ENCODE measurements at regions not wholly inside any gene's neighbourhood (a gene's known extent, or its start where the extent isn't known, plus 50 kb on each side); places are given as distances from the start of the nearest gene placed in this dataset.

DNA sequence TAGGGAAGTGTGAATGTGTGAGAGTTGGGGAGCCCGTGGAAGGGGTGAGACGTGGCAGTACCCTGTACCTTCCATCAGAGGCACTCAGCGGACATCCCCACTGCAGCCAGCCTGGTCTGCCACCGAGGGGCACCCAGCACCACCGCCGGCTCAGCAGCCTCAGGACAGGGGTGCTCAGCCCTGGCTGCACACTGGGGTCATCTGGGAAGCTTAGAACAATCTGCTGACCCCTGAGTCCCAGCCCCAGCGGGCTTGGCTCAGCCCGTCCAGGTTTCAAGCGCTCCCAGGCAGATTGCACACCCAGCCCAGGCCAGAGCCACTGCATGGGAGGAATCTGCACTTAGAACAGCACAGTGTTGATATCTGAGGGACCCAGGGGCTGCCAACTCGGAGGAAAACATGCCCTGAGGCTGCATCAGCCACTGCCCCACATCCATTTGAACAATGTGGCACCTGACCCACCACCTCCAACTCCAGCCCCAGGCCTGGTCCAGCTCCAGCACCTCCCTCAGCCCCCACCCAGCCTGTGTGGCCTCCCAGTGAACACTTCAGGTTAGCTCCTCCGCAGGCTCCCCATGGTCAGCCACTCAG is 147.1 kb upstream of the OTOS start:
- intact Hi-C loops (cut with micrococcal nuclease), result no loop called here
- Mint-ChIP-seq H3K4me3 (ENCODE audit: unreplicated experiment) (no peak overlapping the region), H3K36me3 (ENCODE audit: insufficient read depth, unreplicated experiment) (no peaks in the 10 kb centered on the region), H3K9me3 (ENCODE audit: unreplicated experiment) (no peaks in the 10 kb centered on the region), H3K27me3 (ENCODE audit: insufficient read depth, unreplicated experiment) (peaks cover 9% of the 10 kb centered on the region), H3K4me1 (ENCODE audit: insufficient read depth, unreplicated experiment) (no peaks in the 10 kb centered on the region), H3K27ac (ENCODE audit: low read depth, unreplicated experiment) (no peak overlapping the region)
- ChIA-PET POLR2A (interaction anchor here (2.0 kb wide), 1 partner anchor 11 kb away, joined by 4 read pairs; no protein-coding TSS in a partner anchor), CTCF (interaction anchor here (0.6 kb wide), 1 partner anchor 14 kb away, joined by 4 read pairs; no protein-coding TSS in a partner anchor)
- no TSS peak for BruUV-seq (replicated peaks)
- no peak for DNase-seq (ENCODE audit: unreplicated experiment)
- TF ChIP-seq, protein P1, sequence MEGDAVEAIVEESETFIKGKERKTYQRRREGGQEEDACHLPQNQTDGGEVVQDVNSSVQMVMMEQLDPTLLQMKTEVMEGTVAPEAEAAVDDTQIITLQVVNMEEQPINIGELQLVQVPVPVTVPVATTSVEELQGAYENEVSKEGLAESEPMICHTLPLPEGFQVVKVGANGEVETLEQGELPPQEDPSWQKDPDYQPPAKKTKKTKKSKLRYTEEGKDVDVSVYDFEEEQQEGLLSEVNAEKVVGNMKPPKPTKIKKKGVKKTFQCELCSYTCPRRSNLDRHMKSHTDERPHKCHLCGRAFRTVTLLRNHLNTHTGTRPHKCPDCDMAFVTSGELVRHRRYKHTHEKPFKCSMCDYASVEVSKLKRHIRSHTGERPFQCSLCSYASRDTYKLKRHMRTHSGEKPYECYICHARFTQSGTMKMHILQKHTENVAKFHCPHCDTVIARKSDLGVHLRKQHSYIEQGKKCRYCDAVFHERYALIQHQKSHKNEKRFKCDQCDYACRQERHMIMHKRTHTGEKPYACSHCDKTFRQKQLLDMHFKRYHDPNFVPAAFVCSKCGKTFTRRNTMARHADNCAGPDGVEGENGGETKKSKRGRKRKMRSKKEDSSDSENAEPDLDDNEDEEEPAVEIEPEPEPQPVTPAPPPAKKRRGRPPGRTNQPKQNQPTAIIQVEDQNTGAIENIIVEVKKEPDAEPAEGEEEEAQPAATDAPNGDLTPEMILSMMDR (IDR thresholded peaks at IDR 0.05; ENCODE audit: unreplicated experiment), result no peak

DNA sequence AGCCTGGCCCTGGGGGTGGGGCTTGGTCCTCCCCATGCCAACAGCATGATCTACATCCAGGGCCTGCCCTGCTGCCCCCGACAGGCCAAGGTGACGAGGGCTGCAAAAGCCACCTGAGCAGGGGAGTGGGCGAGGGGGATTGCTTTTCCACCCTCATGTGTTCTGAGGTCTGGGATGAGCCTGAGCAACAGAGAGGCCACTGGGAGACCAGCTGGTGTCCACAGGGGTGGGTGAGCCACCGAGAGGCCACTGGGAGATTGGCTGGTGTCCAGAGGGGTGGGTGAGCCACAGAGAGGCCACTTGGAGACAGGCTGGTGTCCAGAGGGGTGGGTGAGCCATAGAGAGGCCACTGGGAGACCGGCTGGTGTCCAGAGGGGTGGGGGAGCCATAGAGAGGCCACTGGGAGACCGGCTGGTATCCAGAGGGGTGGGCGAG is 147.4 kb upstream of the GPC1 start:
- H3K4me3 Mint-ChIP-seq (ENCODE audit: unreplicated experiment), result no peak overlapping the region
- H3K36me3 Mint-ChIP-seq (ENCODE audit: insufficient read depth, unreplicated experiment), result no peaks in the 10 kb centered on the region
- peaks cover 4% of the 10 kb centered on the region for H3K27me3 Mint-ChIP-seq (ENCODE audit: insufficient read depth, unreplicated experiment)
- ChIA-PET CTCF (no interaction called here), POLR2A (no interaction called here)
- H3K9me3 Mint-ChIP-seq (ENCODE audit: unreplicated experiment), result no peaks in the 10 kb centered on the region
- intact Hi-C loops (cut with micrococcal nuclease), result no loop called here
- no peaks in the 10 kb centered on the region for H3K4me1 Mint-ChIP-seq (ENCODE audit: insufficient read depth, unreplicated experiment)
- BruUV-seq (replicated peaks), result no TSS peak
- TF ChIP-seq, protein P1 (IDR thresholded peaks at IDR 0.05; ENCODE audit: unreplicated experiment), result no peak
- H3K27ac Mint-ChIP-seq (ENCODE audit: low read depth, unreplicated experiment), result no peak overlapping the region
- DNase-seq (ENCODE audit: unreplicated experiment), result no peak

DNA sequence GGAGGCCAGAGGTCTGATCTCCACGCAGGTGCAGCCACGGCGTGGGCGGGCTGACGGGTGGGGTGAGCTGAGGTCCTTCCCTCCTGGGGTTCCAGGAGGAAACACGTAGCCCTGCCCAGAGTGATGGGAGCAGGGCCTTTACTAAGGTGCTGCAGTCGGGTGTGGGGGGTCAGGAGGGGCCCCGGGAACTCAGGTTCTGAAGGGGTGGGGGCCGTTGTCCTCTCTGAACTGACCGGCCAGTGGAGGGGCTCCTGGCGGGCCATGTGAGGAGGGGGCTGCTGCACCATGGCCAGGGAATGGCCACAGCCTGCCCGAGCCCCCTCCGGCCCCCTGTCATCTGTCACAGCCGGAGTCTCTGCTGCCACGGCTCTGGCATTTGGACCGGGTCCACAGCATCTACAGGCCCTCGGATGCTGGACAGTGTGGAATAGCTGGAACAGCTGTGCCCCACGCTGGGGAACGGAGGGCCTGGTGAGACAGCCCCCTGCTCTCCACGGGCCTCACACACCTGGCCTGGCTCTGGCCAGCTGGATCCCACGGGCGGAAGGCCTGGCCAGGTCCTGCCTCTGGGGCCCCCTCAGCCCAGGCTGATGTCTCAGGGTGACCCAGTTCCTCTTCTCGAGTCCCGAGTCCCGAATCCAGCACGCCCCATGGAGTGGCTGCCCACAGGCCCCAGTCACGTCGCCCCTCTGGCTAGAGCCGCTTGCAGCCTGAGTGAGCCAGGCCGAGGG is 145.6 kb upstream of the GPC1 start:
- Mint-ChIP-seq H3K4me3 (ENCODE audit: unreplicated experiment) (no peak overlapping the region), H3K4me1 (ENCODE audit: insufficient read depth, unreplicated experiment) (no peaks in the 10 kb centered on the region), H3K9me3 (ENCODE audit: unreplicated experiment) (no peaks in the 10 kb centered on the region), H3K27ac (ENCODE audit: low read depth, unreplicated experiment) (no peak overlapping the region), H3K27me3 (ENCODE audit: insufficient read depth, unreplicated experiment) (no peaks in the 10 kb centered on the region), H3K36me3 (ENCODE audit: insufficient read depth, unreplicated experiment) (no peaks in the 10 kb centered on the region)
- no TSS peak for BruUV-seq (replicated peaks)
- intact Hi-C loops (cut with micrococcal nuclease), result no loop called here
- TF ChIP-seq, protein P1 (IDR thresholded peaks at IDR 0.05; ENCODE audit: unreplicated experiment), result no peak
- no peak for DNase-seq (ENCODE audit: unreplicated experiment)
- CTCF ChIA-PET, result no interaction called here
- POLR2A ChIA-PET, result interaction anchor here (0.7 kb wide), 1 partner anchor 18 kb away, joined by 4 read pairs; no protein-coding TSS in a partner anchor

DNA sequence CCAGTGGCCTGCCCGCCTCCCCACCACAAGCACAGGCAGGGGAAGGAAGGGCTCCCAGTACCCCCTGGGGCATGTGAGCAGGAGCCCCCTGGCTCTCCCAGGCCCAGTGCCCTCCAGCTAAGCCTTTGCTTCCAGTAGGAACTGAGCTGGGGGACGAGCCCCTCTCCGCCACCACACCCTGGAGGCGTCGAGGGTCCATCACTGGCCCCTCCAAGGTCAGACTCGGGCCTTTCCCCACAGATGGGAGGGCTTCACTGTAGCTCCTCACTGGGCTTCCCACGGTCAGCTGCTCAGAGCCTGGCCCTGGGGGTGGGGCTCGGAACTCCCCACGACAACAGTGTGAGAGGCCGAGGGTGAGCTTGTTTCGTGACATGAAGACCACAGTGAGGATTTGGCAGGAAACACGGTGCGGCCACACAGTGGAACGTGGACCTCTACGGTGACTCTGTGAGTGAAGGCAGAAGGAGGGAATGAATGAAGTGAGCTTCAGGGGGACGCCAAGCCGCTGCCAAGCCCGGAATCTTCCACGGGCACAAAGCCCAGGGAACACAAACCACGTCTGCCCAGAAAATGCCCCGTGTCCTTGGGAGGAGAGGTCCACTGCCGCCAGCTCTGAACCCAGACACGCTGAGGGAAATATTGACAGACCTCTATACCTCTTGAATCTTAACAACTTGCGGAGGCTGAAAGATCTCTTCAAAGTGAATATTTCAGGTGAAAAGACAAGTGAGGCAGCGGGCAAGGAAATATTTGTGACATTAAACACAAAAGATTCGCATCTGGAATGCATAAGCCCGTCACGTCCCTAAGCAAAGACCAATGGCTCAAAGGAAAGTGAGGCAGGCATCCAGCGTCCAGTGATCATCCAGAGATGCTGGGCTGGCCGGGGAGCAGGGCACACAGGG is 144.8 kb upstream of the GPC1 start:
- H3K36me3 Mint-ChIP-seq (ENCODE audit: insufficient read depth, unreplicated experiment), result no peaks in the 10 kb centered on the region
- no peak for DNase-seq (ENCODE audit: unreplicated experiment)
- no peaks in the 10 kb centered on the region for H3K27me3 Mint-ChIP-seq (ENCODE audit: insufficient read depth, unreplicated experiment)
- intact Hi-C loops (cut with micrococcal nuclease), result no loop called here
- ChIA-PET CTCF (interaction anchor here (0.5 to 0.7 kb wide), 2 partner anchors 100 to 813 kb away, joined by 3 read pairs; no protein-coding TSS in a partner anchor), POLR2A (no interaction called here)
- TF ChIP-seq, protein P1 (IDR thresholded peaks at IDR 0.05; ENCODE audit: unreplicated experiment), result no peak
- no peaks in the 10 kb centered on the region for H3K4me1 Mint-ChIP-seq (ENCODE audit: insufficient read depth, unreplicated experiment)
- no peaks in the 10 kb centered on the region for H3K9me3 Mint-ChIP-seq (ENCODE audit: unreplicated experiment)
- BruUV-seq (replicated peaks), result no TSS peak
- H3K4me3 Mint-ChIP-seq (ENCODE audit: unreplicated experiment), result no peak overlapping the region
- H3K27ac Mint-ChIP-seq (ENCODE audit: low read depth, unreplicated experiment), result no peak overlapping the region
